Trophoblast cell (in vitro differentiated cells and primary cell): ENCODE measurements at regions not wholly inside any gene's neighbourhood (a gene's known extent, or its start where the extent isn't known, plus 50 kb on each side); places are given as distances from the start of the nearest gene placed in this dataset.

Experiments
- DNase-seq, 2 donors: peaks; one replicate each; pipeline ENCODE4 v3.0.0-alpha.2; 2016
- H2AFZ ChIP-seq: 2 replicates; pipeline ENCODE4 v1.6.1; 2013; ENCODE audit warnings: low read length, moderate library complexity, mild to moderate bottlenecking; ENCODE audit not compliant: insufficient read depth, poor library complexity
- H2AK5ac ChIP-seq: 2 replicates; pipeline ENCODE4 v1.6.1; 2013; ENCODE audit warnings: mild to moderate bottlenecking, low read length
- H2BK120ac ChIP-seq: 2 replicates; pipeline ENCODE4 v1.6.1; 2013; ENCODE audit warnings: low read length, mild to moderate bottlenecking, moderate library complexity; ENCODE audit not compliant: insufficient read depth, poor library complexity
- H2BK12ac ChIP-seq: 2 replicates; pipeline ENCODE4 v1.6.1; 2013; ENCODE audit warnings: mild to moderate bottlenecking, low read length, moderate library complexity
- H2BK5ac ChIP-seq: 2 replicates; pipeline ENCODE4 v1.6.1; 2013; ENCODE audit warnings: low read length, low read depth, moderate library complexity, mild to moderate bottlenecking; ENCODE audit not compliant: poor library complexity
- H3K14ac ChIP-seq: 2 replicates; pipeline ENCODE4 v1.6.1; 2013; ENCODE audit warnings: mild to moderate bottlenecking, low read length
- H3K18ac ChIP-seq: 2 replicates; pipeline ENCODE4 v1.6.1; 2013; ENCODE audit warnings: mild to moderate bottlenecking, low read length
- H3K23ac ChIP-seq: 2 replicates; pipeline ENCODE4 v1.6.1; 2013; ENCODE audit warnings: low read length
- H3K27ac ChIP-seq: 2 replicates; pipeline ENCODE4 v1.5.1; 2013; ENCODE audit warnings: low read depth, mild to moderate bottlenecking, inconsistent platforms, low read length, moderate library complexity
- H3K27me3 ChIP-seq: 2 replicates; pipeline ENCODE4 v1.6.1; 2013; ENCODE audit warnings: inconsistent platforms, mild to moderate bottlenecking, low read length, moderate library complexity; ENCODE audit not compliant: insufficient read depth
- H3K36me3 ChIP-seq, 2 experiments: 1 replicate in 1 of 2; 2 replicates in 1 of 2; pipeline ENCODE4 v1.6.1; 2013; ENCODE audit warnings: low read length in 2 of 2, mild to moderate bottlenecking in 2 of 2, moderate library complexity in 1 of 2; ENCODE audit not compliant: insufficient read depth in 2 of 2, control insufficient read depth in 1 of 2
- H3K4ac ChIP-seq: 2 replicates; pipeline ENCODE4 v1.6.1; 2013; ENCODE audit warnings: low read depth, mild to moderate bottlenecking, low read length, moderate library complexity
- H3K4me1 ChIP-seq, 2 experiments: 1 replicate in 1 of 2; 2 replicates in 1 of 2; pipeline ENCODE4 v1.6.1; 2013; ENCODE audit warnings: low read length in 2 of 2, mild to moderate bottlenecking in 2 of 2, moderate library complexity in 1 of 2; ENCODE audit not compliant: insufficient read depth in 2 of 2, control insufficient read depth in 1 of 2
- H3K4me2 ChIP-seq: 2 replicates; pipeline ENCODE4 v1.6.1; 2013; ENCODE audit warnings: inconsistent platforms, mild to moderate bottlenecking, low read length, moderate library complexity
- H3K4me3 ChIP-seq: 2 replicates; pipeline ENCODE4 v1.5.1; 2013; ENCODE audit warnings: mild to moderate bottlenecking, low read depth, low read length, inconsistent platforms
- H3K79me1 ChIP-seq: one replicate; pipeline ENCODE4 v1.6.1; 2013; ENCODE audit warnings: low read length
- H3K79me2 ChIP-seq: 2 replicates; pipeline ENCODE4 v1.6.1; 2013; ENCODE audit warnings: low read length, mild to moderate bottlenecking; ENCODE audit not compliant: control insufficient read depth, insufficient read depth, poor library complexity
- H3K9ac ChIP-seq: 2 replicates; pipeline ENCODE4 v1.6.1; 2013; ENCODE audit warnings: mild to moderate bottlenecking, low read length
- H3K9me3 ChIP-seq: 2 replicates; pipeline ENCODE4 v1.6.1; 2013; ENCODE audit warnings: low read depth, mild to moderate bottlenecking, control low read depth, inconsistent platforms, low read length; ENCODE audit not compliant: insufficient read depth
- H4K12ac ChIP-seq: 2 replicates; pipeline ENCODE4 v1.6.1; 2013; ENCODE audit warnings: low read depth, mild to moderate bottlenecking, low read length, moderate library complexity
- H4K8ac ChIP-seq: 2 replicates; pipeline ENCODE4 v1.6.1; 2013; ENCODE audit warnings: low read depth, mild to moderate bottlenecking, low read length, moderate library complexity
- H4K91ac ChIP-seq: one replicate; pipeline ENCODE4 v1.6.1; 2013; ENCODE audit warnings: low read depth, mild to moderate bottlenecking, low read length, moderate library complexity
- WGBS: extraction: QIAGEN DNeasy Blood & Tissue Kit; methylation state at CpG from one replicate; pipeline ENCODE4 v1.1.7; 2013; ENCODE audit warnings: missing lambda C conversion rate; ENCODE audit not compliant: insufficient read length, insufficient coverage; ENCODE audit errors: extremely low coverage; 5-methylcytosine and 5-hydroxymethylcytosine counted together

GRCh38 chr1:228861832-228862180 lies 126.5 kb downstream of the RHOU start:
- H3K4me3 ChIP-seq: no peak overlapping the region

GRCh38 chr1:228862542-228863505 lies 127.5 kb downstream of the RHOU start:
- H4K12ac ChIP-seq: no peak overlapping the region

More at GRCh38 chr1:228861832-228862180, 126.5 kb downstream of the RHOU start:
- Histone ChIP-seq H3K27me3 (no peaks in the 10 kb centered on the region), H2BK5ac (no peak overlapping the region), H3K18ac (no peak overlapping the region), H3K4ac (no peak overlapping the region), H3K27ac (no peak overlapping the region), H2AFZ (no peak overlapping the region), H3K23ac (no peak overlapping the region), H2BK120ac (no peak overlapping the region), H3K9ac (no peak overlapping the region), H3K79me1 (peaks cover 20% of the 10 kb centered on the region), H2BK12ac (no peak overlapping the region), H4K12ac (no peak overlapping the region), H3K79me2 (peaks cover 1% of the 10 kb centered on the region), H3K4me2 (no peak overlapping the region), H2AK5ac (no peak overlapping the region), H4K91ac (no peak overlapping the region), H3K9me3 (no peaks in the 10 kb centered on the region), H3K36me3 (no peaks in the 10 kb centered on the region), H3K4me1 (peaks cover 27 to 40% of the 10 kb centered on the region in 2 experiments), H3K14ac (no peak overlapping the region), H4K8ac (no peak overlapping the region)
- WGBS: no CpG with 5 or more reads among the region's 3 CpGs
- no peak for DNase-seq

GRCh38 chr1:228863776-228864175 lies 128.5 kb downstream of the RHOU start:
- DNase-seq: no peak
- H3K27me3 ChIP-seq: no peaks in the 10 kb centered on the region
- peak overlapping the region; percentile 16 for H3K27ac ChIP-seq
- H3K9ac ChIP-seq: no peak overlapping the region
- H2BK120ac ChIP-seq: no peak overlapping the region
- no peak overlapping the region for H3K4ac ChIP-seq
- H3K18ac ChIP-seq: no peak overlapping the region
- H3K4me3 ChIP-seq: no peak overlapping the region
- no peak overlapping the region for H4K12ac ChIP-seq
- peak overlapping the region; percentile 29 for H2BK12ac ChIP-seq
- H3K9me3 ChIP-seq: no peaks in the 10 kb centered on the region
- peaks cover 20% of the 10 kb centered on the region for H3K79me1 ChIP-seq
- no peak overlapping the region for H2AK5ac ChIP-seq
- peaks cover 32 to 48% of the 10 kb centered on the region in 2 experiments for H3K4me1 ChIP-seq
- H3K79me2 ChIP-seq: no peaks in the 10 kb centered on the region
- H2BK5ac ChIP-seq: peak overlapping the region; percentile 3
- no peak overlapping the region for H4K8ac ChIP-seq
- peak overlapping the region; percentile 8 for H3K14ac ChIP-seq
- no CpG with 5 or more reads among the region's 7 CpGs for WGBS
- peak overlapping the region; percentile 45 for H4K91ac ChIP-seq
- H3K23ac ChIP-seq: no peak overlapping the region
- H3K4me2 ChIP-seq: no peak overlapping the region
- H3K36me3 ChIP-seq: no peaks in the 10 kb centered on the region
- no peak overlapping the region for H2AFZ ChIP-seq

More at GRCh38 chr1:228862542-228863505, 127.5 kb downstream of the RHOU start:
- H3K9ac ChIP-seq: no peak overlapping the region
- no peak overlapping the region for H2BK5ac ChIP-seq
- no peak overlapping the region for H3K23ac ChIP-seq
- WGBS: no CpG with 5 or more reads among the region's 13 CpGs
- H3K27ac ChIP-seq: no peak overlapping the region
- peaks cover 20% of the 10 kb centered on the region for H3K79me1 ChIP-seq
- H3K4me3 ChIP-seq: no peak overlapping the region
- no peak overlapping the region for H2BK120ac ChIP-seq
- H4K91ac ChIP-seq: peak overlapping the region; percentile 53
- H3K27me3 ChIP-seq: no peaks in the 10 kb centered on the region
- no peak overlapping the region for H2AFZ ChIP-seq
- peaks cover 28 to 43% of the 10 kb centered on the region in 2 experiments for H3K4me1 ChIP-seq
- H3K4me2 ChIP-seq: no peak overlapping the region
- no peaks in the 10 kb centered on the region for H3K36me3 ChIP-seq
- H3K79me2 ChIP-seq: peaks cover 1% of the 10 kb centered on the region
- no peak overlapping the region for H2AK5ac ChIP-seq
- H3K4ac ChIP-seq: no peak overlapping the region
- H3K14ac ChIP-seq: no peak overlapping the region
- no peak overlapping the region for H4K8ac ChIP-seq
- no peaks in the 10 kb centered on the region for H3K9me3 ChIP-seq
- peak overlapping the region; percentile 16 for H2BK12ac ChIP-seq
- no peak for DNase-seq
- H3K18ac ChIP-seq: no peak overlapping the region

- no peak overlapping the region for H3K14ac ChIP-seq
- H3K9me3 ChIP-seq: no peaks in the 10 kb centered on the region
- peaks cover 29 to 48% of the 10 kb centered on the region in 2 experiments for H3K4me1 ChIP-seq
- no peak overlapping the region for H4K12ac ChIP-seq
- H2AFZ ChIP-seq: no peak overlapping the region
- H3K79me1 ChIP-seq: peaks cover 16% of the 10 kb centered on the region
- H3K23ac ChIP-seq: no peak overlapping the region
- no peak overlapping the region for H2AK5ac ChIP-seq
- no peaks in the 10 kb centered on the region for H3K79me2 ChIP-seq
- H4K8ac ChIP-seq: no peak overlapping the region
- H3K27me3 ChIP-seq: no peaks in the 10 kb centered on the region
- H2BK120ac ChIP-seq: no peak overlapping the region
- no peak overlapping the region for H2BK12ac ChIP-seq
- WGBS: no CpG with 5 or more reads among the region's 7 CpGs
- no peak overlapping the region for H3K18ac ChIP-seq
- peak overlapping the region; percentile 51 for H3K27ac ChIP-seq
- no peaks in the 10 kb centered on the region for H3K36me3 ChIP-seq
- no peak overlapping the region for H3K4ac ChIP-seq
- no peak overlapping the region for H3K4me3 ChIP-seq
- H4K91ac ChIP-seq: peak overlapping the region; percentile 60
- DNase-seq: no peak
- no peak overlapping the region for H2BK5ac ChIP-seq
- no peak overlapping the region for H3K9ac ChIP-seq
- H3K4me2 ChIP-seq: no peak overlapping the region
Observed at GRCh38 chr1:228865627-228866330, 130.5 kb downstream of the RHOU start.
